Panc1 (cell line): ENCODE measurements at regions not wholly inside any gene's neighbourhood (a gene's known extent, or its start where the extent isn't known, plus 50 kb on each side); places are given as distances from the start of the nearest gene placed in this dataset.

Source experiments
- ATAC-seq: fragments of 200-7000 bp; cut with Tn5 transposase; 2 replicates; pipeline ENCODE4 v1.9.1; 2020; ENCODE audit warnings: mild to moderate bottlenecking, moderate library complexity
- BruUV-seq: library from RNA; stranded (reverse); fragments of 400-500 nt; replicated peaks from 2 replicates; lab custom pipeline; 2021; lab: Mats Ljungman, UMichigan
- CTCF ChIA-PET: fragments of 300-600 bp; sonication (Branson Sonifier 250); formaldehyde crosslinking; loops from one replicate; lab custom pipeline; 2022; ENCODE audit warnings: antibody characterized with exemption; lab: Charles Lee
- POLR2A ChIA-PET: fragments of 300-600 bp; sonication (Branson Sonifier 250); formaldehyde crosslinking; loops from one replicate; lab custom pipeline; 2022; ENCODE audit warnings: antibody characterized with exemption; lab: Charles Lee
- DNase-seq: peaks from one replicate; pipeline ENCODE4 v3.0.0-alpha.2; 2010; ENCODE audit warnings: low read depth, low spot score
- H3K27ac ChIP-seq: 2 replicates; pipeline ENCODE4 v1.5.1; 2011; ENCODE audit warnings: mild to moderate bottlenecking, low read length, inconsistent platforms
- H3K27me3 ChIP-seq: fragments of 200-500 bp; sonication (Bioruptor generic); 2 replicates; pipeline ENCODE4 v1.6.0; 2014; ENCODE audit warnings: low read length, inconsistent platforms; ENCODE audit not compliant: control insufficient read depth, insufficient read depth
- H3K36me3 ChIP-seq: fragments of 200-500 bp; sonication (Bioruptor generic); 2 replicates; pipeline ENCODE4 v1.5.1; 2014; ENCODE audit warnings: inconsistent platforms, mild to moderate bottlenecking, low read length, moderate library complexity; ENCODE audit not compliant: control insufficient read depth, insufficient read depth
- H3K4me1 ChIP-seq: 2 replicates; pipeline ENCODE4 v1.5.1; 2011; ENCODE audit warnings: inconsistent platforms, mild to moderate bottlenecking, low read length, moderate library complexity; ENCODE audit not compliant: control insufficient read depth, insufficient read depth
- H3K4me3 ChIP-seq, 2 experiments: 2 replicates each; pipeline ENCODE4 v1.5.1; 2011 to 2012; ENCODE audit warnings: low read depth in 2 of 2, low read length in 2 of 2, mild to moderate bottlenecking in 2 of 2, inconsistent platforms in 1 of 2, moderate library complexity in 1 of 2
- H3K9me3 ChIP-seq: fragments of 200-500 bp; sonication (Bioruptor generic); 2 replicates; pipeline ENCODE4 v1.5.1; 2014; ENCODE audit warnings: low read depth, mild to moderate bottlenecking, inconsistent platforms, low read length, moderate library complexity; ENCODE audit not compliant: control insufficient read depth, insufficient read depth
- POLR2AphosphoS5 ChIP-seq: IDR thresholded peaks from 2 replicates; pipeline ENCODE4 v1.6.1; 2012; ENCODE audit warnings: mild to moderate bottlenecking, low read depth, low read length, moderate library complexity
- SIN3A ChIP-seq: IDR thresholded peaks from 2 replicates; pipeline ENCODE4 v1.6.1; 2012; ENCODE audit warnings: low read depth, mild to moderate bottlenecking, low read length, moderate library complexity, borderline replicate concordance; ENCODE audit not compliant: insufficient read depth
- TCF7L2 ChIP-seq: IDR thresholded peaks from 2 replicates; pipeline ENCODE4 v1.6.1; 2011; ENCODE audit warnings: mild to moderate bottlenecking, low read depth, low read length, inconsistent platforms
- in situ Hi-C: cut with HindIII; loops from 2 replicates; pipeline ENCODE4 v1.10.0; 2016; ENCODE audit warnings: low sequenced_read_pairs, low pct_unique_long_range_greater_than_20kb
- intact Hi-C: fragments of 100-400 bp; cut with micrococcal nuclease; formaldehyde crosslinking; loops from one replicate; pipeline ENCODE4 v1.10.0; 2022; ENCODE audit not compliant: unreplicated experiment
- TF ChIP-seq, protein P1 (sequence below): fragments of 450-650 bp; IDR thresholded peaks from 2 replicates; pipeline ENCODE4 v1.5.1; 2017; ENCODE audit warnings: mild to moderate bottlenecking
- TF ChIP-seq, protein P2 (sequence below), 2 experiments: IDR thresholded peaks; 2 replicates each; pipeline ENCODE4 v1.6.1; 2011 to 2012; ENCODE audit warnings: low read depth in 2 of 2, control low read depth in 1 of 2, low read length in 1 of 2, mild to moderate bottlenecking in 1 of 2, moderate library complexity in 1 of 2; ENCODE audit not compliant: insufficient read depth in 1 of 2

DNA sequence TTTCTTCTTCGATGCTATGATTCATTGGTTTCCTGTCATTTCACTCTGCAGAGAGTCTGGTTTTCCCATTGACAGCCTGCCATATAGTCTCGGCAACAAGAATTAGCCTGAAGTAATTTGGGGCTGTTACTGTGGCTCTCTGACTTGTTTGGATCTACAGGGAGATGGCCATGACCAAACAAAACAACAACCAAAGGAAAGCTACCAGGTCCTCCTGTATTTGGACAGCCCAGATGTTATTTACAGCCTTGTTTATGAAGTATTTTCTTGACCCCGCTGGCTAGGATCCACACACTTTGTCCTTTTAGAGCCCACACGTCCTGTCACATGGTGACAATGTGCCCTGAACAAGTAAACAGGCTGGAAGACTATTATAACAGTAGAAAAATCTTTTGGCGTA is 111.4 kb upstream of the PREP start:
- TF ChIP-seq SIN3A = no peak
- TF ChIP-seq POLR2AphosphoS5 = no peak
- TF ChIP-seq, protein P1, sequence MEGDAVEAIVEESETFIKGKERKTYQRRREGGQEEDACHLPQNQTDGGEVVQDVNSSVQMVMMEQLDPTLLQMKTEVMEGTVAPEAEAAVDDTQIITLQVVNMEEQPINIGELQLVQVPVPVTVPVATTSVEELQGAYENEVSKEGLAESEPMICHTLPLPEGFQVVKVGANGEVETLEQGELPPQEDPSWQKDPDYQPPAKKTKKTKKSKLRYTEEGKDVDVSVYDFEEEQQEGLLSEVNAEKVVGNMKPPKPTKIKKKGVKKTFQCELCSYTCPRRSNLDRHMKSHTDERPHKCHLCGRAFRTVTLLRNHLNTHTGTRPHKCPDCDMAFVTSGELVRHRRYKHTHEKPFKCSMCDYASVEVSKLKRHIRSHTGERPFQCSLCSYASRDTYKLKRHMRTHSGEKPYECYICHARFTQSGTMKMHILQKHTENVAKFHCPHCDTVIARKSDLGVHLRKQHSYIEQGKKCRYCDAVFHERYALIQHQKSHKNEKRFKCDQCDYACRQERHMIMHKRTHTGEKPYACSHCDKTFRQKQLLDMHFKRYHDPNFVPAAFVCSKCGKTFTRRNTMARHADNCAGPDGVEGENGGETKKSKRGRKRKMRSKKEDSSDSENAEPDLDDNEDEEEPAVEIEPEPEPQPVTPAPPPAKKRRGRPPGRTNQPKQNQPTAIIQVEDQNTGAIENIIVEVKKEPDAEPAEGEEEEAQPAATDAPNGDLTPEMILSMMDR = no peak
- TF ChIP-seq, protein P2, sequence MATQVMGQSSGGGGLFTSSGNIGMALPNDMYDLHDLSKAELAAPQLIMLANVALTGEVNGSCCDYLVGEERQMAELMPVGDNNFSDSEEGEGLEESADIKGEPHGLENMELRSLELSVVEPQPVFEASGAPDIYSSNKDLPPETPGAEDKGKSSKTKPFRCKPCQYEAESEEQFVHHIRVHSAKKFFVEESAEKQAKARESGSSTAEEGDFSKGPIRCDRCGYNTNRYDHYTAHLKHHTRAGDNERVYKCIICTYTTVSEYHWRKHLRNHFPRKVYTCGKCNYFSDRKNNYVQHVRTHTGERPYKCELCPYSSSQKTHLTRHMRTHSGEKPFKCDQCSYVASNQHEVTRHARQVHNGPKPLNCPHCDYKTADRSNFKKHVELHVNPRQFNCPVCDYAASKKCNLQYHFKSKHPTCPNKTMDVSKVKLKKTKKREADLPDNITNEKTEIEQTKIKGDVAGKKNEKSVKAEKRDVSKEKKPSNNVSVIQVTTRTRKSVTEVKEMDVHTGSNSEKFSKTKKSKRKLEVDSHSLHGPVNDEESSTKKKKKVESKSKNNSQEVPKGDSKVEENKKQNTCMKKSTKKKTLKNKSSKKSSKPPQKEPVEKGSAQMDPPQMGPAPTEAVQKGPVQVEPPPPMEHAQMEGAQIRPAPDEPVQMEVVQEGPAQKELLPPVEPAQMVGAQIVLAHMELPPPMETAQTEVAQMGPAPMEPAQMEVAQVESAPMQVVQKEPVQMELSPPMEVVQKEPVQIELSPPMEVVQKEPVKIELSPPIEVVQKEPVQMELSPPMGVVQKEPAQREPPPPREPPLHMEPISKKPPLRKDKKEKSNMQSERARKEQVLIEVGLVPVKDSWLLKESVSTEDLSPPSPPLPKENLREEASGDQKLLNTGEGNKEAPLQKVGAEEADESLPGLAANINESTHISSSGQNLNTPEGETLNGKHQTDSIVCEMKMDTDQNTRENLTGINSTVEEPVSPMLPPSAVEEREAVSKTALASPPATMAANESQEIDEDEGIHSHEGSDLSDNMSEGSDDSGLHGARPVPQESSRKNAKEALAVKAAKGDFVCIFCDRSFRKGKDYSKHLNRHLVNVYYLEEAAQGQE (IDR thresholded peaks at IDR 0.05; ENCODE audit: insufficient read depth in 1 of 2, low read depth in 2 of 2, low read length in 1 of 2) = no peak
- TF ChIP-seq TCF7L2 = no peak
- DNase-seq (no peak), ATAC-seq (no peak)
- Histone ChIP-seq H3K4me3 (no peak overlapping the region), H3K4me1 (0 out of 2 replicates have a peak, but pooled peaks cover 4% of the 10 kb centered on the region), H3K36me3 (no peaks in the 10 kb centered on the region), H3K9me3 (no peaks in the 10 kb centered on the region), H3K27me3 (no peaks in the 10 kb centered on the region), H3K27ac (no peak overlapping the region)
- in situ Hi-C loops (no loop called here), intact Hi-C loops (no loop called here)
- CTCF ChIA-PET = interaction anchor here (0.6 kb wide), 1 partner anchor 476 kb away, joined by 3 read pairs; no protein-coding TSS in a partner anchor
- POLR2A ChIA-PET = no interaction called here
- no TSS peak for BruUV-seq

DNA sequence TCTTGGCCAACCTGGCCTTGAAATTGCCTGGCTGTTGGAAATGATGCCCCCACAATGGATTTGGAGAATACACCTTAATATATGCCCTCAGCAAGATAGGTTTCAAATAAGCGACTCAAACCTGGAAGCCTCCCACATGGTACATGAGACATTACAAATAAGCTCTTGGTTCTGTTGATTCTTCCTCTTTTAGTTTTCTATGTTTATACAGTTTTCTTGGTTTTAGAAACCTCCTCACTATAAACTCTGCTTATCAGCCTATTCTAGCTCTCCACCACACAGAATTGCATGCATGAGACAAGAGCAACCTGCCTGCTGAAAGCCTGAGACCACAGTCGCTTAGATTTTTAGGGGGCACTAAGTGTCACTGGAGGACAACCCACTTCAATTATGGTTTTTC is 108.8 kb upstream of the PREP start:
- ATAC-seq = no peak
- H3K9me3 ChIP-seq = no peaks in the 10 kb centered on the region
- ChIA-PET POLR2A (no interaction called here), CTCF (no interaction called here)
- in situ Hi-C loops (no loop called here), intact Hi-C loops (no loop called here)
- no peaks in the 10 kb centered on the region for H3K36me3 ChIP-seq
- 0 out of 2 replicates have a peak, but pooled peaks cover 4% of the 10 kb centered on the region for H3K4me1 ChIP-seq
- no peak overlapping the region for H3K27ac ChIP-seq
- H3K27me3 ChIP-seq = no peaks in the 10 kb centered on the region
- TF ChIP-seq SIN3A (no peak), POLR2AphosphoS5 (no peak), TCF7L2 (no peak)
- TF ChIP-seq, protein P1 = no peak
- TF ChIP-seq, protein P2 (IDR thresholded peaks at IDR 0.05; ENCODE audit: insufficient read depth in 1 of 2, low read depth in 2 of 2, low read length in 1 of 2) = no peak
- H3K4me3 ChIP-seq = no peak overlapping the region
- no TSS peak for BruUV-seq
- DNase-seq = no peak
